Neural cell (in vitro differentiated cells): ENCODE measurements at regions not wholly inside any gene's neighbourhood (a gene's known extent, or its start where the extent isn't known, plus 50 kb on each side); places are given as distances from the start of the nearest gene placed in this dataset.

Experiments
- H2AFZ ChIP-seq: fragments of 200-600, 300-800 bp; sonication (generic), shearing (Covaris generic); 2 replicates; pipeline ENCODE4 v1.6.0; 2014; ENCODE audit warnings: low read depth, mild to moderate bottlenecking, antibody characterized with exemption, low read length, moderate library complexity
- H3F3A ChIP-seq: fragments of 200-600 bp; shearing (Covaris generic); 2 replicates; pipeline ENCODE4 v1.6.1; 2016; ENCODE audit warnings: mild to moderate bottlenecking, moderate library complexity, mixed read lengths, antibody characterized with exemption, low read length; ENCODE audit not compliant: insufficient read depth, poor library complexity, severe bottlenecking
- H3K27ac ChIP-seq: fragments of 200-600, 300-800 bp; sonication (generic), shearing (Covaris generic); 2 replicates; pipeline ENCODE4 v1.5.1; 2014; ENCODE audit warnings: mild to moderate bottlenecking, low read length, moderate library complexity
- H3K27me3 ChIP-seq: fragments of 300-800, 200-600 bp; sonication (generic), shearing (Covaris generic); 2 replicates; pipeline ENCODE4 v1.6.0; 2014; ENCODE audit warnings: mild to moderate bottlenecking, low read depth, low read length, moderate library complexity; ENCODE audit not compliant: insufficient read depth
- H3K36me3 ChIP-seq: fragments of 300-800, 200-600 bp; sonication (generic), shearing (Covaris generic); 2 replicates; pipeline ENCODE4 v1.5.1; 2014; ENCODE audit warnings: mild to moderate bottlenecking, antibody characterized with exemption, low read length, moderate library complexity; ENCODE audit not compliant: insufficient read depth
- H3K4me2 ChIP-seq: fragments of 300-800, 200-600 bp; sonication (generic), shearing (Covaris generic); 2 replicates; pipeline ENCODE4 v1.6.0; 2014; ENCODE audit warnings: mild to moderate bottlenecking, low read length
- H3K4me3 ChIP-seq: fragments of 300-800, 200-600 bp; sonication (generic), shearing (Covaris generic); 2 replicates; pipeline ENCODE4 v1.5.1; 2014; ENCODE audit warnings: mild to moderate bottlenecking, low read length, moderate library complexity
- H3K79me2 ChIP-seq: fragments of 200-600 bp; shearing (Covaris generic); replicated peaks from 2 replicates; pipeline ENCODE4 v1.6.0; 2014; ENCODE audit warnings: mild to moderate bottlenecking, low read length, moderate library complexity; ENCODE audit not compliant: insufficient read depth
- H3K9ac ChIP-seq: fragments of 300-800, 200-600 bp; sonication (generic), shearing (Covaris generic); 2 replicates; pipeline ENCODE4 v1.6.1; 2016; ENCODE audit warnings: mild to moderate bottlenecking, low read length, mixed read lengths
- H3K9me2 ChIP-seq: fragments of 200-600 bp; shearing (Covaris generic); 2 replicates; pipeline ENCODE4 v1.6.1; 2016; ENCODE audit warnings: mild to moderate bottlenecking, low read length, mixed read lengths; ENCODE audit not compliant: insufficient read depth
- H3K9me3 ChIP-seq: fragments of 200-600, 300-800 bp; sonication (generic), shearing (Covaris generic); 2 replicates; pipeline ENCODE4 v1.6.1; 2016; ENCODE audit warnings: mild to moderate bottlenecking, mixed run types, low read length, moderate library complexity, mixed read lengths
- H4K20me1 ChIP-seq: fragments of 200-600 bp; shearing (Covaris generic); 2 replicates; pipeline ENCODE4 v1.6.1; 2016; ENCODE audit warnings: mild to moderate bottlenecking, mixed run types; ENCODE audit not compliant: insufficient read depth
- CTCF ChIP-seq: fragments of 450-650 bp; IDR thresholded peaks from 2 replicates; pipeline ENCODE4 v1.5.1; 2014; ENCODE audit warnings: antibody characterized with exemption, mild to moderate bottlenecking, moderate library complexity; ENCODE audit not compliant: poor library complexity, severe bottlenecking
- EP300 ChIP-seq: fragments of 450-650 bp; conservative IDR thresholded peaks from 2 replicates; pipeline ENCODE4 v1.6.1; 2014; ENCODE audit warnings: antibody characterized with exemption, mild to moderate bottlenecking, moderate library complexity; ENCODE audit not compliant: poor library complexity, severe bottlenecking
- EZH2 ChIP-seq: fragments of 200-600, 300-800 bp; shearing (Covaris generic), sonication (generic); IDR thresholded peaks from 2 replicates; pipeline ENCODE4 v1.6.1; 2014; ENCODE audit warnings: antibody characterized with exemption, low read length, borderline replicate concordance, mild to moderate bottlenecking; ENCODE audit not compliant: insufficient read depth, poor library complexity, severe bottlenecking
- MXI1 ChIP-seq: fragments of 450-650 bp; conservative IDR thresholded peaks from 2 replicates; pipeline ENCODE4 v1.6.1; 2014; ENCODE audit warnings: antibody characterized with exemption, mild to moderate bottlenecking; ENCODE audit not compliant: poor library complexity, severe bottlenecking
- POLR2AphosphoS5 ChIP-seq: IDR thresholded peaks from 2 replicates; pipeline ENCODE4 v1.6.1; 2012
- RAD21 ChIP-seq: fragments of 450-650 bp; conservative IDR thresholded peaks from 2 replicates; pipeline ENCODE4 v1.6.1; 2014; ENCODE audit warnings: antibody characterized with exemption, mild to moderate bottlenecking, moderate library complexity
- REST ChIP-seq: IDR thresholded peaks from 2 replicates; pipeline ENCODE4 v1.6.1; 2012; ENCODE audit warnings: borderline replicate concordance
- SMC3 ChIP-seq: fragments of 450-650 bp; conservative IDR thresholded peaks from 2 replicates; pipeline ENCODE4 v1.6.1; 2014; ENCODE audit warnings: antibody characterized with exemption, mild to moderate bottlenecking, moderate library complexity; ENCODE audit not compliant: poor library complexity
- TAF1 ChIP-seq: IDR thresholded peaks from 2 replicates; pipeline ENCODE4 v1.6.1; 2012; ENCODE audit warnings: low read depth

- H2AFZ ChIP-seq = no peak overlapping the region
- H4K20me1 ChIP-seq = no peaks in the 10 kb centered on the region
- H3K9ac ChIP-seq = no peak overlapping the region
- H3K27me3 ChIP-seq = no peaks in the 10 kb centered on the region
- no peaks in the 10 kb centered on the region for H3F3A ChIP-seq
- no peaks in the 10 kb centered on the region for H3K9me2 ChIP-seq
- no peaks in the 10 kb centered on the region for H3K9me3 ChIP-seq
- no peak overlapping the region for H3K4me2 ChIP-seq
- no peaks in the 10 kb centered on the region for H3K36me3 ChIP-seq
- no peaks in the 10 kb centered on the region for H3K79me2 ChIP-seq
- no peak overlapping the region for H3K27ac ChIP-seq
- no peak overlapping the region for H3K4me3 ChIP-seq
- TF ChIP-seq TAF1 (no peak), CTCF (no peak), EZH2 (no peak), RAD21 (no peak), REST (no peak), MXI1 (no peak), SMC3 (no peak), EP300 (no peak), POLR2AphosphoS5 (no peak)
Observed at GRCh38 chr20:1813101-1813529, 82.1 kb upstream of the SIRPA start.

- H4K20me1 ChIP-seq = no peaks in the 10 kb centered on the region
- no peaks in the 10 kb centered on the region for H3K9me3 ChIP-seq
- H3F3A ChIP-seq = no peaks in the 10 kb centered on the region
- no peak overlapping the region for H3K4me2 ChIP-seq
- no peak overlapping the region for H3K9ac ChIP-seq
- H2AFZ ChIP-seq = no peak overlapping the region
- no peaks in the 10 kb centered on the region for H3K36me3 ChIP-seq
- no peaks in the 10 kb centered on the region for H3K79me2 ChIP-seq
- no peak overlapping the region for H3K27ac ChIP-seq
- H3K27me3 ChIP-seq = no peaks in the 10 kb centered on the region
- no peaks in the 10 kb centered on the region for H3K9me2 ChIP-seq
- no peak overlapping the region for H3K4me3 ChIP-seq
- no peak for TF ChIP-seq REST
- no peak for TF ChIP-seq EZH2
- no peak for TF ChIP-seq TAF1
- no peak for TF ChIP-seq SMC3
- TF ChIP-seq EP300 = no peak
- TF ChIP-seq MXI1 = no peak
- TF ChIP-seq RAD21 = no peak
- TF ChIP-seq POLR2AphosphoS5 = no peak
- TF ChIP-seq CTCF = no peak
Observed at GRCh38 chr20:1811621-1812498, 83.3 kb upstream of the SIRPA start.
